ENCODE measurements at regions not wholly inside any gene's neighbourhood (a gene's known extent, or its start where the extent isn't known, plus 50 kb on each side); places are given as distances from the start of the nearest gene placed in this dataset.

DNA sequence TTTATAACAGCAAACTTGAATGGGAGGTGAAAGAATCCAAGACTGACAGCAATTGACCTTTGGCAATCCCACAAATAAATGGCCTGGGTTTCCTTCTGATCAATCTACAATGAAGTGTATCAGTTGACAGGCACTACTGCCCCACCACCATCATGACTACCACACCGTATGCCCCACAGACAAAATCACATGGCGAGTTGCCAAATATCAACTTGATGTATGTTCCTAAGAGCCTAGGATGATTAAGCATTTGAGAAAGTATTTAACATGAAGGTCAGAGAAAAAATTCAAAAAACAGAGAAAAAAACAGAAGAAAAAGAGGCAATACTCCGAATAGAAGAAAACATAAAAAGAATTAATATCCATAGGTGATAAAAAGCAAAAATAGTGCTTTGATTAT lies 215.9 kb upstream of the STAC start:
- TF ChIP-seq, protein P1, sequence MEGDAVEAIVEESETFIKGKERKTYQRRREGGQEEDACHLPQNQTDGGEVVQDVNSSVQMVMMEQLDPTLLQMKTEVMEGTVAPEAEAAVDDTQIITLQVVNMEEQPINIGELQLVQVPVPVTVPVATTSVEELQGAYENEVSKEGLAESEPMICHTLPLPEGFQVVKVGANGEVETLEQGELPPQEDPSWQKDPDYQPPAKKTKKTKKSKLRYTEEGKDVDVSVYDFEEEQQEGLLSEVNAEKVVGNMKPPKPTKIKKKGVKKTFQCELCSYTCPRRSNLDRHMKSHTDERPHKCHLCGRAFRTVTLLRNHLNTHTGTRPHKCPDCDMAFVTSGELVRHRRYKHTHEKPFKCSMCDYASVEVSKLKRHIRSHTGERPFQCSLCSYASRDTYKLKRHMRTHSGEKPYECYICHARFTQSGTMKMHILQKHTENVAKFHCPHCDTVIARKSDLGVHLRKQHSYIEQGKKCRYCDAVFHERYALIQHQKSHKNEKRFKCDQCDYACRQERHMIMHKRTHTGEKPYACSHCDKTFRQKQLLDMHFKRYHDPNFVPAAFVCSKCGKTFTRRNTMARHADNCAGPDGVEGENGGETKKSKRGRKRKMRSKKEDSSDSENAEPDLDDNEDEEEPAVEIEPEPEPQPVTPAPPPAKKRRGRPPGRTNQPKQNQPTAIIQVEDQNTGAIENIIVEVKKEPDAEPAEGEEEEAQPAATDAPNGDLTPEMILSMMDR (IDR thresholded peaks at IDR 0.05) = no peak
- no peak for TF ChIP-seq POLR2AphosphoS5 (IDR thresholded peaks at IDR 0.05; ENCODE audit: insufficient read depth in 1 of 2, low read depth in 1 of 2)

Measured in vagina (tissue), 2 donors.